C1 segment of cervical spinal cord (tissue), 14 donors: ENCODE measurements at regions not wholly inside any gene's neighbourhood (a gene's known extent, or its start where the extent isn't known, plus 50 kb on each side); places are given as distances from the start of the nearest gene placed in this dataset.
"Not testable (repeated sequence)": the region's sequence is repeated elsewhere in the genome, so short reads cannot be mapped to it uniquely, and the experiment has no call there.

Experiments
- DNase-seq, 14 donors: peaks; one replicate each; lab custom pipeline; 2025; lab: John Stamatoyannopoulos, UW

- no peak for DNase-seq
Observed at GRCh38 chr6:122859676-122860075, 70.6 kb downstream of the SMPDL3A start.

- DNase-seq, result no peak
Observed at GRCh38 chr6:122861594-122861993, 72.5 kb downstream of the SMPDL3A start.

GRCh38 chr6:122868137-122868536 is 79.1 kb downstream of the SMPDL3A start:
- no peak for DNase-seq

GRCh38 chr6:122869437-122870024 is 80.5 kb downstream of the SMPDL3A start:
- DNase-seq, result peak in 1 of 14 donors; percentile 77

- no peak for DNase-seq
Observed at GRCh38 chr6:122871079-122871478, 82.0 kb downstream of the SMPDL3A start.

- DNase-seq, result no peak
Observed at GRCh38 chr6:122872311-122872710, 83.3 kb downstream of the SMPDL3A start.

- DNase-seq, result no peak
Observed at GRCh38 chr6:122877302-122877701, 88.2 kb downstream of the SMPDL3A start.

GRCh38 chr6:122878796-122879195 is 89.7 kb downstream of the SMPDL3A start:
- DNase-seq, result no peak

- no peak for DNase-seq
Observed at GRCh38 chr6:122886481-122886880, 97.4 kb downstream of the SMPDL3A start.

- DNase-seq, result peak in 1 of 14 donors; percentile 94
Observed at GRCh38 chr6:122887941-122888340, 98.9 kb downstream of the SMPDL3A start.

- not testable (repeated sequence) for DNase-seq
Observed at GRCh38 chr6:122888680-122889079, 99.6 kb downstream of the SMPDL3A start.

GRCh38 chr6:122890250-122890649 is 101.2 kb downstream of the SMPDL3A start:
- DNase-seq, result no peak

GRCh38 chr6:122894791-122895190 is 101.2 kb upstream of the CLVS2 start:
- DNase-seq, result no peak

GRCh38 chr6:122902326-122902725 is 93.7 kb upstream of the CLVS2 start:
- no peak for DNase-seq

GRCh38 chr6:122903266-122903915 is 92.6 kb upstream of the CLVS2 start:
- peak in 1 of 14 donors; percentile 87 for DNase-seq

GRCh38 chr6:122904166-122904565 is 91.9 kb upstream of the CLVS2 start:
- no peak for DNase-seq

GRCh38 chr6:122913558-122913957 is 82.5 kb upstream of the CLVS2 start:
- no peak for DNase-seq

- DNase-seq, result no peak
Observed at GRCh38 chr6:122918714-122919113, 77.3 kb upstream of the CLVS2 start.

GRCh38 chr6:122930252-122931180 is 65.5 kb upstream of the CLVS2 start:
- DNase-seq, result no peak

- no peak for DNase-seq
Observed at GRCh38 chr6:122931916-122932315, 64.1 kb upstream of the CLVS2 start.

- DNase-seq, result not testable (repeated sequence)
Observed at GRCh38 chr6:122944936-122945335, 51.1 kb upstream of the CLVS2 start.
